GM12892 (cell line): ENCODE measurements at regions not wholly inside any gene's neighbourhood (a gene's known extent, or its start where the extent isn't known, plus 50 kb on each side); places are given as distances from the start of the nearest gene placed in this dataset.

ENCODE experiments used
- DNase-seq: peaks from one replicate; pipeline ENCODE4 v3.0.0; 2011; ENCODE audit not compliant: insufficient read length
- FAIRE-seq: peaks from 2 replicates; lab custom pipeline; 2011; peaks lifted over from hg19 to GRCh38; lab: Jason Lieb, UNC
- POLR2A ChIP-seq: IDR thresholded peaks from 2 replicates; pipeline ENCODE4 v1.6.1; 2011; ENCODE audit warnings: low read depth, low read length, control low read depth
- POLR2AphosphoS5 ChIP-seq: IDR thresholded peaks from 2 replicates; pipeline ENCODE4 v1.6.1; 2011; ENCODE audit warnings: low read depth, low read length, control low read depth
- TAF1 ChIP-seq: IDR thresholded peaks from 2 replicates; pipeline ENCODE4 v1.6.1; 2011; ENCODE audit warnings: low read depth, mild to moderate bottlenecking, control low read depth, low read length, borderline replicate concordance

DNA sequence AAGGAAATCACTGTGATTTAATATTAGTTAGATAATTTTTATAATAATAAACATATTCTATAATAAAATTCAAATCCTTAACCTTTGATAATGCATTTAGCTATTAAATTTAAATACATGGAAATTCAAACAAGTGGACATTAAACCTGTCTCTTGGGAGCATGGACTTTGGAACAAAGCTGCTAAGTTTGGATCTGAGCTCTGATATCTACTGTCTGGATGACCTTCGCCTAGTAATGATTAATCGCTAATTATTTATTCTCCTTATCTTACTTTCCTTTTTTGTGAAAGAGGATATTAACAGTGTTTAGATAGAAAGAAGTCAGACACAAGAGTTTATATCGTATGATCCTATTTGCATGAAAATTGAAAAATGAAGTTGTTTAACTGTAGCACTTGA is 980.9 kb downstream of the FSTL5 start:
- FAIRE-seq = no peak
- DNase-seq = no peak
- TF ChIP-seq TAF1 = no peak
- no peak for TF ChIP-seq POLR2AphosphoS5
- no peak for TF ChIP-seq POLR2A

DNA sequence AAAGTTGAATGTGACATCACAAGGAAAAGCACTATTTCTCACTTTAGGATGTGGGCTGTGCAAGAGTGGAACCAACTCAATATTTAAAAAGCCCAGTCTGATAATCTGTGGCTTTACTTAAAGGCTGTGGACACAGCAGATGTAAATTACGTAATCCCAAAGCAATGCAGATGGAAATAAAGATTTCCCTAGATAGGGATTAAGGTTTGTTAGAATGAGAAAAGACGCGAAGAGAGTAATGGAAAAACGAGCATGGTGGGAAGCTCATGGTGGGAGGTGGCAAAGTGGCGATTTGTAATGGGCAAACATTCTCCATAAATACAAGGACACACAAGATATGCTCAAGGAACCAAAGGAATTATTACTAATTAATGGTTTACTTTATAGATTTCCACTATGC is 985.5 kb downstream of the FSTL5 start:
- DNase-seq (no peak), FAIRE-seq (no peak)
- TF ChIP-seq POLR2A (no peak), TAF1 (no peak), POLR2AphosphoS5 (no peak)

- no peak for FAIRE-seq
- TF ChIP-seq POLR2A (no peak), TAF1 (no peak), POLR2AphosphoS5 (no peak)
- no peak for DNase-seq
Observed at GRCh38 chr4:161172396-161173026, 991.3 kb downstream of the FSTL5 start.

DNA sequence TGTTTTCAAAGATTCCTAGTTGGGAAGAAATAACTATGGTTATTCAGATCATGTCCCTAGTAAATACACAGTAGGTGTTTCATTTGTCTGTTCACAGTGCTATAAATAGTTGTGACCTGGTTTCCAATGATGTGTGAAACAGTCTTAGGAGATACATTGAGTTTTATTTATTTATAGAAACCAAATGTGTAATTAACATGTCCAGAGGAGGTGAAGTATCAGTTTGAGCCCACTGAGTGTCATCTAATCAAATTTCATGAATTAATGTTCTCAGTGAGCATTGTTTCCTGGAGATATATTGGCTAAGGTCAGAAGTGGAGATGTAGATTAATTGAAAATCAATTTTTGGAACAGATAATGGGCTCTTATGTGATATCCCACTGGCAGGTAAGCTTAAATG is 996.3 kb downstream of the FSTL5 start:
- FAIRE-seq = no peak
- no peak for TF ChIP-seq TAF1
- TF ChIP-seq POLR2AphosphoS5 = no peak
- no peak for TF ChIP-seq POLR2A
- DNase-seq = no peak

DNA sequence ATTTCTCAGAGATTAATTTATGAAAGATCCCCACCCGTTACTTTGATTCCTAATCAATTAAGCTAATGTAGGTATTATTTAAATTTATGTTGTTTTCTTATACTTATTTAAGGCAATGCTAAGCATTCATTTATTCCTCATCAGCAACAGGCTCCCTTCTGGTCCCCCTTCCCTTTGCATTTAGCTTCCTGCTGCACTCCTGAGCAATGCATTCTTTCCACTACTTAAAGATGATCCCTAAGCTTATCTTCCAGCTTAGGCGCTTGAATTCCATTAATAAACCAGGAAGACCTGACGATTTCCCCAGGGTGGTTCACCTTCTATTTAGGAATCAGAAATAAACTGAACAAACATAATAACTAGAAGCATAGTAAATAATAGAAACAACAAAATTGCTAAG is 1003.1 kb downstream of the FSTL5 start:
- no peak for DNase-seq
- no peak for FAIRE-seq
- TF ChIP-seq POLR2A = no peak
- TF ChIP-seq POLR2AphosphoS5 = no peak
- no peak for TF ChIP-seq TAF1

DNA sequence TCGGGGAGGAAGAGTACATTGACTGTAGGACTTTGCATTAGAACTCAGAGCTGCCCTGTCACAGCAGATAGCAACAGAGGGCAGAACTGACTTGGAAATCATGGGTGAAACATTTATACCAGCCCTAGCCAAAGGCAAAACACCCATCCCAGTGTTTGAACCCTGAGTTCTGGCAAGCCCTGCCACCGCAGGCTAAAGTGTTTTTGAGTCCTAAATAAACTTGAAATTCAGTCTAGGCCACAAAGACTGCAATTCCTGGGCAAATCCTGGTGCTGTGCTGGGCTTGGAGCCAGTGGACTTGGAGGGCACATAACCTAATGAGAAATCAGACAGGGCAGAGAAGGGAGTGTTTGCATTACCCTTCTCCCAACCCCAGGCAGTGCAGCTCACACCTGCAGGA is 1015.7 kb downstream of the FSTL5 start:
- DNase-seq (no peak), FAIRE-seq (no peak)
- TF ChIP-seq TAF1 (no peak), POLR2AphosphoS5 (no peak), POLR2A (no peak)

DNA sequence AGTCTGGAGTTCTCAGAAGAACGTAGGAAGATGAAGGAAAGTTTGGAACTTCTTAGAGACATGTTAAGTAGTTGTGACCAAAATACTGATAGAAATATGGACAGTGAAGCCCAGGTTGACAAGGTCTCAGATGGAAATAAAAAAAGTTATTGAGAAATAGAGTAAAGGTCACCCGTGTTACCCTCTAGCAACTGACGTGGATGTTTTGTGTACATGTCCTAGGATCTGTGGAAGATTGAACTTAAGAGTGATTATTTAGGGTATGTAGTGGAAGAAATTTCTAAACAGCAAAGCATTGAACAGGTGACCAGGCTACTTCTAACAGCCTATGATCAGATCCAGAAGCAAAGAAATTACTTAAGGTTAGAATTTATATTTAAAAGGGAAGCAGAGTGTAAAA is 1020.4 kb downstream of the FSTL5 start:
- FAIRE-seq (no peak), DNase-seq (no peak)
- no peak for TF ChIP-seq POLR2AphosphoS5
- TF ChIP-seq TAF1 = no peak
- TF ChIP-seq POLR2A = no peak

GRCh38 chr4:161134795-161135194 is 1029.0 kb downstream of the FSTL5 start:
- TF ChIP-seq POLR2A (no peak), POLR2AphosphoS5 (no peak), TAF1 (no peak)
- no peak for FAIRE-seq
- DNase-seq = no peak

DNA sequence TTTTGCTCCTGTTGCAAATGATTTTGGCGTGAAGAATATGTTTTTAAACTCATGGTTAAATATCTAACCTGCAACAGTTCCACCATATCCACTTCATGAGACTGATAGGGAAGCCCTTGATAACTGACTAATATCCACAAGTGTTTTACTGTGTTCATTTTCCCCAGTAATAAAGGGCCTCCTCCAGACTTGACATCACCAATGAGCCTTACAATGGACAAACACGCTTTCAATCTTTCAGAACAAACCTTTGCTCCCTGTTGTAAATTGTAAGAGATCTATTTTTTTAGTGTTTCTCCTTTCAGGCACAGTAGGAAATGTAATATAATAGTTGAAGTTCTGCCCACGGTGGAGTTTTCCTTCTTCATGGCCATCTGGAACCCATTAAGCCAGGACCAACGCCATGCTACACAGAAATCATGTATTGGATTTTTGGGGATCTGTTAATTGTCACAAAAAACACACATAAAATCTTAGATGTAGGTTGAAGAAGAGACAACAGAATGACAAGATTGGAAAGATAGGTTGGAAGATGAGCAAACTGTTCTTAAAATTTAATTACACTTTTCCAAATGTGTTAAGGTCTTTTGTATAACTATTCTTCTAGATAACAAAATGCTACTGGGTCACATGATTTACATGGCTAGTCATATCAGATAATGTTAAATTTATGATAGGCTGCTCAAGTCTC is 1030.1 kb downstream of the FSTL5 start:
- TF ChIP-seq POLR2AphosphoS5 (no peak), TAF1 (no peak), POLR2A (no peak)
- FAIRE-seq (no peak), DNase-seq (no peak)

- DNase-seq (no peak), FAIRE-seq (no peak)
- TF ChIP-seq POLR2A (no peak), POLR2AphosphoS5 (no peak), TAF1 (no peak)
Observed at GRCh38 chr4:161132715-161133425, 1030.9 kb downstream of the FSTL5 start.

DNA sequence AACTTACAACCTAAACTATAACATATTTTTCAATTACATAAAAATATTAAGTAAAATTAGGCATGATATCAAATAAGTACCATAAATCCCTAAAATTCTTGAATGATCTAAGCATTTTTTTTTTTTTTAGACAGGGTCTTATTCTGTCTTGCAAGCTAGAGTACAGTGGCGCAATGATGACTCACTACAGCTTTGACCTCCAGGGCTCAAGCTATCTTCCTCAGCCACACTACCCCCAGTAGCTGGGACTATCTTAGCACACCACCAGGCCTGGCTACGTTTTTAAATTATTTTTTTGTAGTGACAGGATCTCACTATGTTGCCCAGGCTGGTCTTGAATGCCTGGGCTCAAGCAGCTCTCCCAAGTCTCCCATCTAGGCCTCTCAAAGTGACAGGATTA is 1042.3 kb downstream of the FSTL5 start:
- no peak for TF ChIP-seq POLR2AphosphoS5
- TF ChIP-seq TAF1 = no peak
- no peak for TF ChIP-seq POLR2A
- DNase-seq (no peak), FAIRE-seq (no peak)

DNA sequence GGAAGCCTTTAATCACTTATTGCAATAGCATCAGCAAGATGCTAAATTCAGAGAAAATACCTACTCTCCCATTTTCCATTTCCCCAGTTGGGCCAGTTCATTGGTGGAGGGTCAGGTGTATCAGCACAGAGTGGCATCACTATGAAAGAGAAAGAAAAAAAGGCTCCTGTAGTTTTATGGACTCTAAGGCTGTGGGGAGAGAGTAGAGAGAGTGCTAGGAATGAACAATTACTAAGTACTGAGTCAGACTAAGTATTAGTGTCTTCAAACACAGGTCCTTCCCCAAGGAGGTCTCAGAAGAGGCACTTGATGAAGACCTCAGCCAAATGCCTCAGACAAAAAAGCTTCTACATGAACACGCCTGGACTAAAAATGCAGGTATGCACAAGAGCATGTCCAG is 1061.9 kb downstream of the FSTL5 start:
- DNase-seq = no peak
- no peak for FAIRE-seq
- TF ChIP-seq POLR2AphosphoS5 (no peak), POLR2A (no peak), TAF1 (no peak)
